Heart left ventricle (tissue), 13 donors: ENCODE measurements at regions not wholly inside any gene's neighbourhood (a gene's known extent, or its start where the extent isn't known, plus 50 kb on each side); places are given as distances from the start of the nearest gene placed in this dataset.

Experiments used
- POLR2A ChIP-seq, 2 donors: fragments of 450-650 bp; IDR thresholded peaks; one replicate each; pipeline ENCODE4 v1.6.1; 2017; ENCODE audit warnings: antibody characterized with exemption in 2 of 2, mild to moderate bottlenecking in 2 of 2, moderate library complexity in 2 of 2
- TF ChIP-seq, protein P1 (sequence below), 12 donors: fragments of 200-600 bp; sonication (generic) in 4 of 12; IDR thresholded peaks; one replicate each; pipeline versions ENCODE4 v1.5.0 to v1.8.0; 2018 to 2022; ENCODE audit warnings: antibody characterized with exemption in 12 of 12, mild to moderate bottlenecking in 5 of 12
- donor health status: ischemic (EF 13 %, LVEDD 7.1; RV severe dilation, severe dysfunction).
- donor health status: DM: no; HTN: yes; CAD: no.
- donor health status: DM: no; HTN: no; CAD: no.
- donor health status: ischemic (EF 25% LVEDD 6.9; RV normal size, moderate dysfunction).
- donor health status: ischemic (EF 25% LVEDD 5.7; RV mildly dilated, moderate dysfunction).
- donor health status: ischemic (EF 35%, LVEDD 5.7; RV mildly dilated, moderate dysfunction).
- donor health status: nonischemic (EF 11% LVEDD 7.7; RV severe dilation, severe dysfunction).
- donor health status: DM: yes; HTN: yes; CAD: no.
- donor health status: PGD.
- donor health status: ischemic (EF 29% LVEDD 5.4; RV normal size, mild dysfunction).
- donor health status: nonischemic (EF 23%, LVEDD 6.1; RV moderate dilation, normal function).

DNA sequence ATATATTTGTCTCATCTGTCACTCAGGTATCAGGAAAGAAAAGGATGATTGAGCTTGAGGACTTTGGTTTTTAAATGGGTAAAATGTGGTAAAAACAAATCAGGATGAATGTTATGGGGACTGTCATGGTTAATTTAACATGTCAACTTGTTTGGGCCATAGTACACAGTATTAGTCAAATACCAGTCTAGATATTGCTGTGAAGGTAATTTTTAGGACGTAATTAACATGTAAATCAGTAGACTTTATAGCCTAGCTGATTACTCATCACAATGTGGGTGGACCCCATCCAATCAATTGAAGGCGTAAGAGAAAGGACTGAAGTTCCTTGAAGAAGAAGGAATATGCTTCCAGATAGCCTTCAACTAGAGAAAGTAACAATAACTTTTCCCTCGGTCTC, 275.7 kb upstream of the ZNF804A start:
- TF ChIP-seq, protein P1, sequence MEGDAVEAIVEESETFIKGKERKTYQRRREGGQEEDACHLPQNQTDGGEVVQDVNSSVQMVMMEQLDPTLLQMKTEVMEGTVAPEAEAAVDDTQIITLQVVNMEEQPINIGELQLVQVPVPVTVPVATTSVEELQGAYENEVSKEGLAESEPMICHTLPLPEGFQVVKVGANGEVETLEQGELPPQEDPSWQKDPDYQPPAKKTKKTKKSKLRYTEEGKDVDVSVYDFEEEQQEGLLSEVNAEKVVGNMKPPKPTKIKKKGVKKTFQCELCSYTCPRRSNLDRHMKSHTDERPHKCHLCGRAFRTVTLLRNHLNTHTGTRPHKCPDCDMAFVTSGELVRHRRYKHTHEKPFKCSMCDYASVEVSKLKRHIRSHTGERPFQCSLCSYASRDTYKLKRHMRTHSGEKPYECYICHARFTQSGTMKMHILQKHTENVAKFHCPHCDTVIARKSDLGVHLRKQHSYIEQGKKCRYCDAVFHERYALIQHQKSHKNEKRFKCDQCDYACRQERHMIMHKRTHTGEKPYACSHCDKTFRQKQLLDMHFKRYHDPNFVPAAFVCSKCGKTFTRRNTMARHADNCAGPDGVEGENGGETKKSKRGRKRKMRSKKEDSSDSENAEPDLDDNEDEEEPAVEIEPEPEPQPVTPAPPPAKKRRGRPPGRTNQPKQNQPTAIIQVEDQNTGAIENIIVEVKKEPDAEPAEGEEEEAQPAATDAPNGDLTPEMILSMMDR (IDR thresholded peaks at IDR 0.05): no peak
- no peak for TF ChIP-seq POLR2A (IDR thresholded peaks at IDR 0.05)
